ENCODE measurements at regions not wholly inside any gene's neighbourhood (a gene's known extent, or its start where the extent isn't known, plus 50 kb on each side); places are given as distances from the start of the nearest gene placed in this dataset.

DNA sequence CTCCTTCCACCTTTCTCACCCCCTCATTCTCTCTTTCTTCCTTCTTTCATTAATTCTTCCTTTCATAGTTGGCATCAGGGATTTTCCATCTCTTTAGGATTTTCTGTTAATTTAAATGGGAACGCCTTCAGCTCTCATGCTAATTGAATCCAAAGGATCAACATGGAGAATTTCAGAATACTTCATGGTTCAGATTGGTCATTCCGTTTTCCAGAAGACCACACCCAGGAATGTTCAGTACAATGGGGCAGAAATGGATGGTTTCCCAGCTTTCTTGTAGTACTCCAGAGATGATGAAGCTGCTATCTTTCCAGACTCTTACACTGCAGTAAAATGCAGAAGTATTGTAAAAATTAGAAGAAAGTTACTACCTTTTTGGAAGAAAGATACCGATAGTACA lies 440.0 kb downstream of the DAD1 start:
- no peak for TF ChIP-seq EZH2 (IDR thresholded peaks at IDR 0.05)
- TF ChIP-seq, protein P1, sequence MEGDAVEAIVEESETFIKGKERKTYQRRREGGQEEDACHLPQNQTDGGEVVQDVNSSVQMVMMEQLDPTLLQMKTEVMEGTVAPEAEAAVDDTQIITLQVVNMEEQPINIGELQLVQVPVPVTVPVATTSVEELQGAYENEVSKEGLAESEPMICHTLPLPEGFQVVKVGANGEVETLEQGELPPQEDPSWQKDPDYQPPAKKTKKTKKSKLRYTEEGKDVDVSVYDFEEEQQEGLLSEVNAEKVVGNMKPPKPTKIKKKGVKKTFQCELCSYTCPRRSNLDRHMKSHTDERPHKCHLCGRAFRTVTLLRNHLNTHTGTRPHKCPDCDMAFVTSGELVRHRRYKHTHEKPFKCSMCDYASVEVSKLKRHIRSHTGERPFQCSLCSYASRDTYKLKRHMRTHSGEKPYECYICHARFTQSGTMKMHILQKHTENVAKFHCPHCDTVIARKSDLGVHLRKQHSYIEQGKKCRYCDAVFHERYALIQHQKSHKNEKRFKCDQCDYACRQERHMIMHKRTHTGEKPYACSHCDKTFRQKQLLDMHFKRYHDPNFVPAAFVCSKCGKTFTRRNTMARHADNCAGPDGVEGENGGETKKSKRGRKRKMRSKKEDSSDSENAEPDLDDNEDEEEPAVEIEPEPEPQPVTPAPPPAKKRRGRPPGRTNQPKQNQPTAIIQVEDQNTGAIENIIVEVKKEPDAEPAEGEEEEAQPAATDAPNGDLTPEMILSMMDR (IDR thresholded peaks at IDR 0.05 in 2 of 3, conservative IDR thresholded peaks at IDR 0.05 in 1 of 3; ENCODE audit: borderline replicate concordance in 1 of 3, insufficient read depth in 1 of 3, low read depth in 2 of 3, low read length in 2 of 3), result no peak
- TF ChIP-seq, protein P2, sequence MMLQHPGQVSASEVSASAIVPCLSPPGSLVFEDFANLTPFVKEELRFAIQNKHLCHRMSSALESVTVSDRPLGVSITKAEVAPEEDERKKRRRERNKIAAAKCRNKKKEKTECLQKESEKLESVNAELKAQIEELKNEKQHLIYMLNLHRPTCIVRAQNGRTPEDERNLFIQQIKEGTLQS (IDR thresholded peaks at IDR 0.05), result no peak
- no peak for TF ChIP-seq POLR2A (IDR thresholded peaks at IDR 0.05; ENCODE audit: borderline replicate concordance, extremely low read depth, insufficient read depth, insufficient read length)
- no peak for TF ChIP-seq JUND (IDR thresholded peaks at IDR 0.05)
- TF ChIP-seq ELF1 (IDR thresholded peaks at IDR 0.05; ENCODE audit: borderline replicate concordance, low read depth), result no peak
- no peak for TF ChIP-seq POLR2AphosphoS5 (IDR thresholded peaks at IDR 0.05; ENCODE audit: low read depth, low read length)
